GM21786 (cell line): ENCODE measurements at regions not wholly inside any gene's neighbourhood (a gene's known extent, or its start where the extent isn't known, plus 50 kb on each side); places are given as distances from the start of the nearest gene placed in this dataset.

Experiments used
- ATAC-seq: cut with Tn5 transposase; IDR thresholded peaks from one replicate; pipeline ENCODE4 v1.9.1; 2021; ENCODE audit not compliant: unreplicated experiment

DNA sequence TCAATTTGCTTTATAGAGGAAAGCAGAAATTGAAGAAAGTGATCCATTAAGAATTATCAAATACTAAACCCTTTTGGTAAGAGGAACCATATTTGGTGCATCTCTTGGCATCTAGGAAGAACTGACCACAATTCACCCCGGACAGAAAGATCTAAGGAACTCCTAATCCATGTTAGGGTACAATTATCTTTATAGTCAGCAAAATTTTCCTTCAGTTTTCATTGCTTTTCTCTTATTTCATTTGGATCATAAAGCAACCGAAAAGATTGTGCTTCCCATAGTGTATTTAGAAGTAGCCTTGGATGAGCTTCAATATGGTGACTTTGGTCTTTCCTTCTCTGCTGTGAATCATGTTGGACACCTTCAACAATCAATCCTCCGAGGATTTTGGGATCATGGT is 50.1 kb upstream of the IGFBP5 start:
- ATAC-seq, result no peak
